Esophagus muscularis mucosa (tissue), 4 donors: ENCODE measurements at regions not wholly inside any gene's neighbourhood (a gene's known extent, or its start where the extent isn't known, plus 50 kb on each side); places are given as distances from the start of the nearest gene placed in this dataset.

Experiments used
- EP300 ChIP-seq: sonication (generic); formaldehyde crosslinking; IDR thresholded peaks from one replicate; pipeline ENCODE4 v1.6.1; 2017; ENCODE audit warnings: antibody characterized with exemption
- POLR2A ChIP-seq: fragments of 450-650 bp; IDR thresholded peaks from one replicate; pipeline ENCODE4 v1.6.1; 2017; ENCODE audit warnings: antibody characterized with exemption, moderate library complexity, mild to moderate bottlenecking, low read depth
- POLR2AphosphoS5 ChIP-seq, 2 donors: sonication (generic); formaldehyde crosslinking; IDR thresholded peaks; one replicate each; pipeline ENCODE4 v1.6.1; 2017; ENCODE audit warnings: antibody characterized with exemption in 2 of 2
- TF ChIP-seq, protein P1 (sequence below), 3 experiments: fragments of 200-600 bp in 2 of 3; fragments of 450-650 bp in 1 of 3; sonication (generic) in 2 of 3; IDR thresholded peaks; one replicate each; pipeline ENCODE4 v1.5.1; 2017 to 2019; ENCODE audit warnings: antibody characterized with exemption in 3 of 3, mild to moderate bottlenecking in 2 of 3, moderate library complexity in 1 of 3

DNA sequence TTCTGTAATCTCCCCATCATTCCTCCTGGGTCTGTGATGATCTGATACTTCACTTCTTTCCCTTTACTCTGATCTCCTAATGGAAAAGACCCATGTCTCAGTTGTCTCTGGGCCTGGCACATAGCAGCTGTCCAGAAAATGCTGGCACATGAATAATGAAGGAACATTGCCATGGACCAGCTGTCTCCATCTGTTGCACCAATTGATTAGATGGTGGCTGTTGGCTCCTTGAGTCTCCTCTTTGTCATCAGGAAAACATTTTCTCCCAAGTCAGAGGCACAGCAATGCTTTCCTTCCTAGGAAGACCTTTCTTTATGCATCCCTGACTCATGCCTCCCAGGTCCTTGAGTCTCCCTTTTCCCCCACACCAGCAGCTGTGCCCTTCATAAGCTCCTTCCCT lies 286.2 kb upstream of the CXCR4 start:
- TF ChIP-seq POLR2A (no peak), POLR2AphosphoS5 (IDR thresholded peaks at IDR 0.05) (no peak), EP300 (no peak)
- TF ChIP-seq, protein P1, sequence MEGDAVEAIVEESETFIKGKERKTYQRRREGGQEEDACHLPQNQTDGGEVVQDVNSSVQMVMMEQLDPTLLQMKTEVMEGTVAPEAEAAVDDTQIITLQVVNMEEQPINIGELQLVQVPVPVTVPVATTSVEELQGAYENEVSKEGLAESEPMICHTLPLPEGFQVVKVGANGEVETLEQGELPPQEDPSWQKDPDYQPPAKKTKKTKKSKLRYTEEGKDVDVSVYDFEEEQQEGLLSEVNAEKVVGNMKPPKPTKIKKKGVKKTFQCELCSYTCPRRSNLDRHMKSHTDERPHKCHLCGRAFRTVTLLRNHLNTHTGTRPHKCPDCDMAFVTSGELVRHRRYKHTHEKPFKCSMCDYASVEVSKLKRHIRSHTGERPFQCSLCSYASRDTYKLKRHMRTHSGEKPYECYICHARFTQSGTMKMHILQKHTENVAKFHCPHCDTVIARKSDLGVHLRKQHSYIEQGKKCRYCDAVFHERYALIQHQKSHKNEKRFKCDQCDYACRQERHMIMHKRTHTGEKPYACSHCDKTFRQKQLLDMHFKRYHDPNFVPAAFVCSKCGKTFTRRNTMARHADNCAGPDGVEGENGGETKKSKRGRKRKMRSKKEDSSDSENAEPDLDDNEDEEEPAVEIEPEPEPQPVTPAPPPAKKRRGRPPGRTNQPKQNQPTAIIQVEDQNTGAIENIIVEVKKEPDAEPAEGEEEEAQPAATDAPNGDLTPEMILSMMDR (IDR thresholded peaks at IDR 0.05) = no peak
